ENCODE measurements at regions not wholly inside any gene's neighbourhood (a gene's known extent, or its start where the extent isn't known, plus 50 kb on each side); places are given as distances from the start of the nearest gene placed in this dataset.

DNA sequence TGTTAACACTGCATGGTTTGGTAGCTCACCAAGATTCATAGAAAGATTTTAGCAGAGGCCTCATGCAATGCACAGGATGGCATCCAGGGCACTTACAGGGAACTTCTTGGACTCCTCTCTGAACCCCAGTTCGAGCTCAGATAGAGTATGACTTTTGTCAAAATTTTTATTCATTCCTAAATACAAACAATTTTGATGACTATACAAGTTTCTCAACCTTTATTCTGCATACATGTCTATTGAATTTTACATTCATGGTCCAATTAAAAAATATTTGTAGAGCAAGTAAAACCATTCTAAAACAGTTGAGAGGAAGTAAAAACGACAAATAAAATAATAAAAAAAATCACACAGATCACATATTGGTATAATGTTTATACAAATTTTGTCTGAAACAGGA lies 219.0 kb upstream of the MAN1A1 start:
- no peak for DNase-seq (ENCODE audit: low read depth in 1 of 2, low spot score in 2 of 2)
- H3K27me3 ChIP-seq (replicated peaks in 1 of 4; ENCODE audit: control insufficient read depth in 3 of 4, extremely low read depth in 1 of 4, insufficient read depth in 3 of 4, low read length in 3 of 4), result no peaks in the 10 kb centered on the region
- H3K14ac ChIP-seq (ENCODE audit: insufficient read length), result no peak overlapping the region
- H3K4me3 ChIP-seq (ENCODE audit: extremely low read depth in 1 of 4, insufficient read depth in 2 of 4, low read depth in 3 of 4, low read length in 4 of 4), result no peak overlapping the region
- H3K4me1 ChIP-seq (replicated peaks in 1 of 4; ENCODE audit: control insufficient read depth in 3 of 4, insufficient read depth in 4 of 4, low read length in 3 of 4), result no peaks in the 10 kb centered on the region
- no peaks in the 10 kb centered on the region for H3K79me1 ChIP-seq (ENCODE audit: low read depth, low read length)
- H2BK5ac ChIP-seq (ENCODE audit: low read depth, low read length), result no peak overlapping the region
- 86% methylated on average over 2 of the region's 2 CpGs; no CpG with 5 or more reads in 1 of the 2 experiments for WGBS, 2 experiments (ENCODE audit: extremely low coverage in 1 of 2, insufficient coverage in 1 of 2, insufficient read length in 1 of 2, insufficient replicate concordance in 2 of 2, low coverage in 1 of 2, low lambda C conversion rate in 2 of 2, missing lambda C conversion rate in 1 of 2)
- TF ChIP-seq MAX (IDR thresholded peaks at IDR 0.05) (no peak), EP300 (IDR thresholded peaks at IDR 0.05; ENCODE audit: borderline replicate concordance in 1 of 2, low read depth in 2 of 2, low read length in 2 of 2) (no peak), ASH2L (IDR thresholded peaks at IDR 0.05; ENCODE audit: low read length) (no peak), KDM5A (IDR thresholded peaks at IDR 0.05; ENCODE audit: low read length) (no peak), JUN (IDR thresholded peaks at IDR 0.05; ENCODE audit: low read depth, low read length) (no peak), TCF12 (IDR thresholded peaks at IDR 0.05; ENCODE audit: low read depth, low read length) (no peak), SIN3A (conservative IDR thresholded peaks at IDR 0.05 in 1 of 2, IDR thresholded peaks at IDR 0.05 in 1 of 2; ENCODE audit: low read depth in 1 of 2, low read length in 2 of 2) (no peak), CHD1 (IDR thresholded peaks at IDR 0.05; ENCODE audit: low read depth, low read length) (no peak), CEBPB (IDR thresholded peaks at IDR 0.05; ENCODE audit: low read depth, low read length) (no peak)
- no peak overlapping the region for H3K4ac ChIP-seq (replicated peaks; ENCODE audit: insufficient read length, low read depth, low read length)
- no peak overlapping the region for H2AFZ ChIP-seq (ENCODE audit: low read length)
- POLR2A ChIA-PET (ENCODE audit: partially characterized antibody), result no interaction called here
- H4K5ac ChIP-seq (ENCODE audit: insufficient read length, low read depth, low read length), result no peak overlapping the region
- H4K8ac ChIP-seq (ENCODE audit: extremely low read depth, insufficient read depth, low read length), result no peak overlapping the region
- no peak overlapping the region for H3K27ac ChIP-seq (ENCODE audit: low read depth, low read length)
- H3K9me3 ChIP-seq (ENCODE audit: insufficient read depth in 2 of 2, low read depth in 1 of 2, low read length in 1 of 2), result no peaks in the 10 kb centered on the region
- H3K4me2 ChIP-seq (ENCODE audit: insufficient read depth in 1 of 2, low read depth in 2 of 2, low read length in 2 of 2), result no peak overlapping the region
- H4K91ac ChIP-seq (replicated peaks; ENCODE audit: insufficient read length, low read length), result no peak overlapping the region
- no peaks in the 10 kb centered on the region for H4K20me1 ChIP-seq (replicated peaks in 1 of 2; ENCODE audit: control insufficient read depth in 1 of 2, insufficient read depth in 2 of 2, low read length in 2 of 2)
- no peak overlapping the region for H3K56ac ChIP-seq (replicated peaks; ENCODE audit: insufficient read length, low read depth, low read length)
- CTCF ChIA-PET (ENCODE audit: partially characterized antibody), result no interaction called here
- no peak overlapping the region for H3K23ac ChIP-seq (ENCODE audit: insufficient read length)
- no peak overlapping the region for H2AK5ac ChIP-seq (ENCODE audit: low read depth, low read length)
- no peak for FAIRE-seq
- H2BK20ac ChIP-seq (ENCODE audit: low read length), result no peak overlapping the region
- no peaks in the 10 kb centered on the region for H3K36me3 ChIP-seq (ENCODE audit: control insufficient read depth in 2 of 4, insufficient read depth in 4 of 4, low read length in 3 of 4)
- H3K9ac ChIP-seq (replicated peaks in 1 of 4; ENCODE audit: extremely low read depth in 1 of 4, low read depth in 3 of 4, low read length in 3 of 4), result no peak overlapping the region
- no peak overlapping the region for H3K18ac ChIP-seq (ENCODE audit: extremely low read depth, low read length)
- no peaks in the 10 kb centered on the region for H3K79me2 ChIP-seq (ENCODE audit: control insufficient read depth in 1 of 2, insufficient read depth in 2 of 2, low read length in 2 of 2)
- H3K23me2 ChIP-seq (ENCODE audit: low read depth, low read length), result no peaks in the 10 kb centered on the region
- H2BK120ac ChIP-seq (replicated peaks; ENCODE audit: low read depth, low read length), result no peak overlapping the region
- no peak overlapping the region for H2BK12ac ChIP-seq (ENCODE audit: low read depth, low read length)
- no peak overlapping the region for H2BK15ac ChIP-seq (ENCODE audit: low read length)
